ENCODE measurements at regions not wholly inside any gene's neighbourhood (a gene's known extent, or its start where the extent isn't known, plus 50 kb on each side); places are given as distances from the start of the nearest gene placed in this dataset.
"Not testable (repeated sequence)": the region's sequence is repeated elsewhere in the genome, so short reads cannot be mapped to it uniquely, and the experiment has no call there.

GRCh38 chr2:2664989-2665833, 334.1 kb upstream of the MYT1L start:
- DNase-seq: peak; percentile 20

GRCh38 chr2:2663401-2664036, 332.4 kb upstream of the MYT1L start:
- DNase-seq: no peak

- no peak for DNase-seq
Observed at GRCh38 chr2:2662847-2663356, 331.8 kb upstream of the MYT1L start.

GRCh38 chr2:2662037-2662846, 331.2 kb upstream of the MYT1L start:
- peak; percentile 22 for DNase-seq

GRCh38 chr2:2660789-2661355, 329.8 kb upstream of the MYT1L start:
- DNase-seq: no peak

- no peak for DNase-seq
Observed at GRCh38 chr2:2657121-2657962, 326.3 kb upstream of the MYT1L start.

GRCh38 chr2:2656115-2657011, 325.3 kb upstream of the MYT1L start:
- no peak for DNase-seq

- DNase-seq: no peak
Observed at GRCh38 chr2:2655453-2656114, 324.5 kb upstream of the MYT1L start.

- DNase-seq: no peak
Observed at GRCh38 chr2:2653231-2653630, 322.2 kb upstream of the MYT1L start.

GRCh38 chr2:2650608-2651375, 319.7 kb upstream of the MYT1L start:
- DNase-seq: no peak

GRCh38 chr2:2649109-2650072, 318.3 kb upstream of the MYT1L start:
- no peak for DNase-seq

GRCh38 chr2:2648094-2648493, 317.0 kb upstream of the MYT1L start:
- no peak for DNase-seq

GRCh38 chr2:2647141-2647541, 316.1 kb upstream of the MYT1L start:
- no peak for DNase-seq

GRCh38 chr2:2646433-2647051, 315.5 kb upstream of the MYT1L start:
- no peak for DNase-seq

- DNase-seq: no peak
Observed at GRCh38 chr2:2645162-2645855, 314.2 kb upstream of the MYT1L start.

- not testable (repeated sequence) for DNase-seq
Observed at GRCh38 chr2:2644751-2645150, 313.7 kb upstream of the MYT1L start.
